ENCODE measurements at regions not wholly inside any gene's neighbourhood (a gene's known extent, or its start where the extent isn't known, plus 50 kb on each side); places are given as distances from the start of the nearest gene placed in this dataset.

DNA sequence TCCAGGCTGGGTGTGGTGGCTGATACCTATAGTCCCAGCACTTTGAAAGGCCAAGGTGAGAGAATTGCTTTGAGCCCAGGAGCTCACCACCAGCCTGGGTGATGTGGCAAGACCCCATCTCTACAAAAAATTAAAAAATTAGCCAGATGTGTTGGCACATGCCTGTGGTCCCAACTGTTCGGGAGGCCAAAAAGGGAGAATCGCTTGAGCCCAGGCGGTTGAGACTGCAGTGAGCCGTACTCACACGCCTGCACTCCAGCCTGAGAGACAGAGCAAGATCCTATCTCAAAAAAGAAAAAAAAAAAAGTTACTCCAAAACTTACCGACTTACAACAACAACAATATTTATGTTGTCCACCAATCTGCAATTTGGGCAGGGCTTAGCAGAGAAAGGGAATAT is 178.0 kb upstream of the FN1 start:
- TF ChIP-seq, protein P1, sequence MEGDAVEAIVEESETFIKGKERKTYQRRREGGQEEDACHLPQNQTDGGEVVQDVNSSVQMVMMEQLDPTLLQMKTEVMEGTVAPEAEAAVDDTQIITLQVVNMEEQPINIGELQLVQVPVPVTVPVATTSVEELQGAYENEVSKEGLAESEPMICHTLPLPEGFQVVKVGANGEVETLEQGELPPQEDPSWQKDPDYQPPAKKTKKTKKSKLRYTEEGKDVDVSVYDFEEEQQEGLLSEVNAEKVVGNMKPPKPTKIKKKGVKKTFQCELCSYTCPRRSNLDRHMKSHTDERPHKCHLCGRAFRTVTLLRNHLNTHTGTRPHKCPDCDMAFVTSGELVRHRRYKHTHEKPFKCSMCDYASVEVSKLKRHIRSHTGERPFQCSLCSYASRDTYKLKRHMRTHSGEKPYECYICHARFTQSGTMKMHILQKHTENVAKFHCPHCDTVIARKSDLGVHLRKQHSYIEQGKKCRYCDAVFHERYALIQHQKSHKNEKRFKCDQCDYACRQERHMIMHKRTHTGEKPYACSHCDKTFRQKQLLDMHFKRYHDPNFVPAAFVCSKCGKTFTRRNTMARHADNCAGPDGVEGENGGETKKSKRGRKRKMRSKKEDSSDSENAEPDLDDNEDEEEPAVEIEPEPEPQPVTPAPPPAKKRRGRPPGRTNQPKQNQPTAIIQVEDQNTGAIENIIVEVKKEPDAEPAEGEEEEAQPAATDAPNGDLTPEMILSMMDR (IDR thresholded peaks at IDR 0.05) = no peak
- no peak for TF ChIP-seq POLR2AphosphoS5 (IDR thresholded peaks at IDR 0.05; ENCODE audit: low read depth, low read length)
- no peak for TF ChIP-seq TCF7L2 (IDR thresholded peaks at IDR 0.05; ENCODE audit: low read depth, low read length)
- TF ChIP-seq SIN3A (IDR thresholded peaks at IDR 0.05; ENCODE audit: borderline replicate concordance, insufficient read depth, low read depth, low read length) = no peak
